IPS-18c (cell line): ENCODE measurements at regions not wholly inside any gene's neighbourhood (a gene's known extent, or its start where the extent isn't known, plus 50 kb on each side); places are given as distances from the start of the nearest gene placed in this dataset.

Experiments
- H3K4me3 ChIP-seq: 2 replicates; pipeline ENCODE4 v1.7.0; 2013; ENCODE audit warnings: low read depth, mild to moderate bottlenecking, low read length, moderate library complexity; ENCODE audit not compliant: insufficient read depth
- H3K9me3 ChIP-seq: one replicate; pipeline ENCODE4 v1.6.1; 2013; ENCODE audit warnings: mild to moderate bottlenecking, low read length, moderate library complexity; ENCODE audit not compliant: control insufficient read depth, insufficient read depth

DNA sequence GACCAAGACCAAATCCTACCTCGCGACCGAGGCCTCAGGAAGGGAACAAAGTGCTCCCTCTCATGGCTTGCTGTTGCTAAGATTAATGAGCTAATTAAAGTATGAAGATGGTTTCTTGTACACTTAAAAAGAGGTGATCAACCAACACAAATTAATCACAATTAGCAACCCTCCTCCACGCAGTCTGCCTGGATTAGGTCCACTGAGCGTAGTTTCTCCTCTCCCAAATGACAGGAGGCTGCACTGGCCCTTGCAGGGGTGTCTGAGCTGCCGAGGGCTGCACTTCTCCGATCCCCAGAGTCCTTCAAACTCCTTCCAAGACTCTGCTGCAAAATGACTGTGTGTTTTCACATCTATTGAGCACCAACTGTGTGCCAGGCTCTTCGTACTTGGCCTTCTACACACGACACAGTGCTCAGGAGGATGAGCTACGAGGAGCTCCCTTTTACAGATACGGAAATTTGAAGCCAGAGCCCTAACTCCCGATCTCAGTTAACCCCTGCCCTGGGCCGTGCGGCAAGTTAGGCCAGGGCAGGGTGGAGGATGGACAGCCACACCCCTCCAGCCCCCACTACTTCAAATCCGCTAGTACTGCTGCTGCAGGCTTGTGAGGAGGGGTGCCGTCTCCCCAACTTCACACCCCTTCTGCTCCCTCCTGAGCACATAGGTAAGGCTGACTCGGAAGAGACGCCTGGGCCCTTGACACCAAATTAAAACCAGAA, 101.0 kb upstream of the LINGO1 start:
- Histone ChIP-seq H3K9me3 (no peaks in the 10 kb centered on the region), H3K4me3 (no peak overlapping the region)

- H3K4me3 ChIP-seq = no peak overlapping the region
- H3K9me3 ChIP-seq = no peaks in the 10 kb centered on the region
Measured at GRCh38 chr15:77732514-77733335, 100.0 kb upstream of the LINGO1 start.

DNA sequence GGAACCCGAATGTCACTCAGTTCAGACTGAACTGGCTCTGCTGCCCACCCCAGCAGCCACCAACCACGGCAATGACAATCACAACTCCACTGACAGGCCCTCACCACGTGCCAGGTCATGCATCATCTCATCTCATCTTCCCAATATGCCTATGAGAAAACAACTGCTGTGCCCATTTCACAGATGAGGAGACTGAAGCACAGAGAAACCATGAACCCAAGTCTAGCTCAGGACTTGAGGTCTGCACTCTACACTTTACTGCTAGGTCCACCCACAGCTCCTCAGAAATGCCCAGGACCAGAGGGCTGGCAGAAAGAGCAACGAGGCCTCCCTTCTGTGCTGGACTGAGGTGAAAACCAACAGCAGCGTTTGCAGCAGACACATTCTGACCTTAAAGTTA, 99.2 kb upstream of the LINGO1 start:
- Histone ChIP-seq H3K9me3 (no peaks in the 10 kb centered on the region), H3K4me3 (no peak overlapping the region)

- H3K9me3 ChIP-seq = no peaks in the 10 kb centered on the region
Measured at GRCh38 chr15:77731067-77731466, 98.4 kb upstream of the LINGO1 start.

GRCh38 chr15:77727635-77728304, 95.1 kb upstream of the LINGO1 start:
- H3K4me3 ChIP-seq = no peak overlapping the region

More at GRCh38 chr15:77731067-77731466, 98.4 kb upstream of the LINGO1 start:
- H3K4me3 ChIP-seq = no peak overlapping the region

GRCh38 chr15:77724715-77725114, 92.0 kb upstream of the LINGO1 start:
- H3K9me3 ChIP-seq = no peaks in the 10 kb centered on the region
- no peak overlapping the region for H3K4me3 ChIP-seq

More at GRCh38 chr15:77727635-77728304, 95.1 kb upstream of the LINGO1 start:
- no peaks in the 10 kb centered on the region for H3K9me3 ChIP-seq

DNA sequence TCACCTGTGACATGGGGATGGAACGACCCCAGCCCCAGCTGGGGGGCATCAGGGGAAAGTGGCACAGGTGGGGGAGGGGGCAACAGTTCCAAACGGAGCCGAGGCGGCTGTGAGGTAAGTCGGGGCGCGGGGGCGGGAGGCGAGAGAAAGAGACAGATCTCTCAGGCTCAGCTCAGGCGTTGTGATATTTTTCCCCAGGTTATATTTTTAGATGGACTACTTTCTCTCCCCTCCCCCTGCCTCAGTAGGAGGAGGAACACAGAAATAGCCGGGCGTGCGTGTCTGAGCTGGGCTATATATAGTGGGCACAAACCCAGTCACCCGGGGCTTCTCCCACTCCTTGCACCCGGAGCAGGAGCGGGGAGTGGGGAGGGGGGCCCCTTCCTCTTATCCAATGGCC, 91.0 kb upstream of the LINGO1 start:
- no peaks in the 10 kb centered on the region for H3K9me3 ChIP-seq
- H3K4me3 ChIP-seq = no peak overlapping the region

DNA sequence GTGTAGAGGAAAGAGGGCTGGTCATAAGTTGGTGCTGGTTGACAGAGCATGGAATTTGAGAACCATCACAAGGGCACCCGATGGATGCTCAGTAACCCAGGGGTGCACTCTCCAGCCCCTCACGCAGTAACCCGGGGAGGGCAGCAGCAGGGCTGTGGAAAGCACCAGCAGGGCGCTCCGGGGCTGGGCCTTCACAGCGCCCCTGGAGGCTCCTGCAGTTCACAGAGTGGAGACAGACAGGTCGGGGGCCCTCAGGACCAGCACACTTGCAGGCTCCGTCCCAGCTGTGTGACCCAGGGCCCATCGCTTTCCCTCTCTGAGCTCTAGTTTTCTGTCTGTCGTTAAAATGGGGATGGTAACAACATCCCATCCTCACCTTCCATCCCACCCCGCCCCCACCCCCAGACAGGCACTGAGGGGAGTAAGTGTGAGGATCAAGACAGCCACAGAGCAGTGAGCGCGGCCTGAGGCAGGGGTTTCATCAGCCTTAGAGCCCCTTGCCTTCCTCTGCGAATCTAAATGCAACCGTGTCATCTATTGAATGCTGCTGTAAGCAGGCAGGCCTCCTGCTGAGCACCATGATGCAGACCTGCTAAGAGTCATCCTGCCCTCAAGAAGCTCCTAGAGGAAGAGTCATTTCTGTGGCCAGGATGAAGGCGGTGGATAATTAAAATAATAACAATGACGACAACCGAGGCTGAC, 90.2 kb upstream of the LINGO1 start:
- no peak overlapping the region for H3K4me3 ChIP-seq

GRCh38 chr15:77721963-77722362, 89.3 kb upstream of the LINGO1 start:
- Histone ChIP-seq H3K4me3 (no peak overlapping the region), H3K9me3 (no peaks in the 10 kb centered on the region)

More for the DNA sequence above, 90.2 kb upstream of the LINGO1 start:
- H3K9me3 ChIP-seq = no peaks in the 10 kb centered on the region

GRCh38 chr15:77720655-77721054, 87.9 kb upstream of the LINGO1 start:
- Histone ChIP-seq H3K9me3 (no peaks in the 10 kb centered on the region), H3K4me3 (no peak overlapping the region)

GRCh38 chr15:77720173-77720572, 87.5 kb upstream of the LINGO1 start:
- H3K9me3 ChIP-seq = no peaks in the 10 kb centered on the region
- H3K4me3 ChIP-seq = no peak overlapping the region

GRCh38 chr15:77719450-77719849, 86.7 kb upstream of the LINGO1 start:
- Histone ChIP-seq H3K9me3 (no peaks in the 10 kb centered on the region), H3K4me3 (no peak overlapping the region)

- no peak overlapping the region for H3K4me3 ChIP-seq
- no peaks in the 10 kb centered on the region for H3K9me3 ChIP-seq
Measured at GRCh38 chr15:77717333-77717990, 84.8 kb upstream of the LINGO1 start.

GRCh38 chr15:77716632-77717332, 84.1 kb upstream of the LINGO1 start:
- Histone ChIP-seq H3K4me3 (no peak overlapping the region), H3K9me3 (no peaks in the 10 kb centered on the region)

DNA sequence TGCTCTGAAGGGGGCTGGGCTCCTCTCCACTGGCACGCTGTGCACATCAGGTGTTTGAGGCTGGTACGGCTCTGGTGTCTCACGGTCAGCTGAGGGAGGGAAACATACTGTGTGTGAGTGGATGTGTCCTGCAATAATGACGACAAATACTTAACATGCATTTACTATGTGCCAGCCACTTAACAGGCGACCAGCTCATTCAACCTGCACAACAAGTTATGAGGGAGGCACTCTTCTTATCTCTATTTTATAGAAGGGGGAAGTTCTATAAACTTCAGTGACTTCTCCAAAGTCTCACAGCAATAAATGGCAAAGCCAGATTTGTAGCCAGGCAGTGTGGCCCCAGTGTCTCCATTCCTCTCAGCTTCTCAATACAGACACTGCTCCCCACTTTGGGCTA, 83.1 kb upstream of the LINGO1 start:
- no peak overlapping the region for H3K4me3 ChIP-seq
- H3K9me3 ChIP-seq = no peaks in the 10 kb centered on the region

DNA sequence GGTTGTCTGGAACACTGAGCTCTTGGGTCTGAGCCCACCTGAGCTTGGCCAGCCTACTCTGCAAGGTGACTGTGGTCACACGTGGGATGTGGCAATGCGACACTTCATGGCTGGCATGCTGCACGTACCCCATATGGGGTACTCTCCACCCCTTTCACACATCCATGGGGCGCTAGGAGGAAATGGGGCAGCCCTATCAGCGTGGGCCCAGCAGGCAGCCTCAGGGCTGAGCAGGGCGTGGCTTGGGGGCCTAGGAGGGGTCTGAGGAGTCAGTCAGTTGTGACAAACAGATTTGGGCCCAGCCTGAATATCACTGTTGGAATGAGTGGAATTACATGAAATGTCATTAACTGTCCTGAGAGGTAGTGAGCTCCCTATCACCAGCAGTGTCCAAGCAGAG, 82.3 kb upstream of the LINGO1 start:
- Histone ChIP-seq H3K4me3 (no peak overlapping the region), H3K9me3 (no peaks in the 10 kb centered on the region)
